ENCODE measurements at regions not wholly inside any gene's neighbourhood (a gene's known extent, or its start where the extent isn't known, plus 50 kb on each side); places are given as distances from the start of the nearest gene placed in this dataset.
A peak's percentile ranks its signal among the peaks of the same experiment; 100 is the strongest.
"Not testable (repeated sequence)": the region's sequence is repeated elsewhere in the genome, so short reads cannot be mapped to it uniquely, and the experiment has no call there.

- DNase-seq (ENCODE audit: low spot score) = no peak
Observed at GRCh38 chr12:11978726-11979384, 91.9 kb upstream of the BCL2L14 start.

- DNase-seq (ENCODE audit: low spot score) = no peak
Observed at GRCh38 chr12:11980115-11980514, 90.6 kb upstream of the BCL2L14 start.

- no peak for DNase-seq (ENCODE audit: low spot score)
Observed at GRCh38 chr12:11981121-11981733, 89.5 kb upstream of the BCL2L14 start.

DNA sequence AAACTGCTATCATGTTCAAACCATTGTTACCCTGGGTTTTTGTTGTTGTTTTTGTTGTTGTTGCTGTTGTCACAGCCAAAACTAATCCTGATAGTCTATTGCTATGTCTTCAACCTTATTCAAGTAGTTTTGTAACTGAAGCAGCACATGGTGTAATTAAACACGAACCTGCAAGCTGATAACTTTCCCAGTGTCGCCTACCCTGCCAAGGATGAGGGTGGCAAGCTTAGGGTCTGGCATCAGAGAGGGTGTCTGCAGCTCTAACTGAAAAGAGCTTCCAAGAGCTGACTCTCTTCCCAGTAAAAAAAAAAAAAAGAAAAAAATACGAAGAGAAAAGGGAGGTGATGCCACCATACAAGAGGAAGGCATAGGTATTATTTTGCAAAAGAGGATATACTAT, 86.3 kb upstream of the BCL2L14 start:
- DNase-seq (ENCODE audit: low spot score) = no peak

GRCh38 chr12:11986165-11986564, 84.6 kb upstream of the BCL2L14 start:
- no peak for DNase-seq (ENCODE audit: low spot score)

GRCh38 chr12:11987901-11988300, 82.8 kb upstream of the BCL2L14 start:
- DNase-seq (ENCODE audit: low spot score) = no peak

DNA sequence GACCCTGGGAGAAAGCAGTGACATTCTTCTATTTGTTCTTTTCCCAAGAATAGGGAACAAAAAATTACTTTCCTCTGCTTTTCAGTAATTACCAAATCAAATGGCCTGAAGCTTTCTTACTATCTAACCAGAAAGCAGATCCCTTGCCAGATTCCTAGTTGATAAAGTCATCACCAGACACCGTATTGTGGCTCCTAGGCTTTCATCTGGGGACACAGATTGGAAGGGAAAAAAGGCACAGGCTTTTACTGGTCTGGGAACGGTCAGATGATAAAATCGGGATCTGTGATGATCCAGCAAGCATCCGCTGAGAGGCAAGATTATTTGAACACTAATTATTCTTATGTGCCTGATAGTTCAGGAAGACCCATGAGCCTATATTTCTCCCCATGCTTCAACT, 79.1 kb upstream of the BCL2L14 start:
- no peak for DNase-seq (ENCODE audit: low spot score)

- DNase-seq (ENCODE audit: low spot score) = no peak
Observed at GRCh38 chr12:11992515-11992914, 78.2 kb upstream of the BCL2L14 start.

DNA sequence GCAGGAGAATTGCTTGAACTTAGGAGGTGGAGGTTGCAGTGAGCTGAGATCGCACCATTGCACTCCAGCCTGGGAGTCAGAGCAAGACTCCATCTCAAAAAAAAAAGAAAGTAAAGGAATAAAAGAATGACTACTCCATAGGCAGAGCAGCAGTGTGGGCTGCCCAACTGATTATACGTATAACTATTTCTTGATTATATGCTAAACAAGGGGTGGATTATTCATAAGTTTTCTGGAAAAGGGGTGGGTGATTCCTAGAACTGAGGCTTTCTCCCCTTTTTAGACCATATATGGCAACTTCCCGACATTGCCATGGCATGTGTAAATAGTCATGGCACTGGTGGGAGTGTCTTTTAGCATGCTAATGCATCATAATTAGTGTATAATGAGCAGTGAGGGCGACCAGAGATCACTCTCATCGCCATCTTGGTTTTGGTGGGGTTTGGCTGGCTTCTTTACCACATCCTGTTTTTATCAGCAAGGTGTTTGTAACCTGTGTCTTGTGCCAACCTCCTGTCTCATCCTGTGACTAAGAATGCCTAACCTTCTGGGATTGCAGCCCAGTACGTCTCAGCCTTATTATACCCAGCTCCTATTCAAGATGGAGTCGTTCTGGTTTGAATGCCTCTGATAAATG, 72.3 kb upstream of the BCL2L14 start:
- not testable (repeated sequence) for DNase-seq (ENCODE audit: low spot score)

- DNase-seq (ENCODE audit: low spot score) = no peak
Observed at GRCh38 chr12:11998944-11999315, 71.8 kb upstream of the BCL2L14 start.

DNA sequence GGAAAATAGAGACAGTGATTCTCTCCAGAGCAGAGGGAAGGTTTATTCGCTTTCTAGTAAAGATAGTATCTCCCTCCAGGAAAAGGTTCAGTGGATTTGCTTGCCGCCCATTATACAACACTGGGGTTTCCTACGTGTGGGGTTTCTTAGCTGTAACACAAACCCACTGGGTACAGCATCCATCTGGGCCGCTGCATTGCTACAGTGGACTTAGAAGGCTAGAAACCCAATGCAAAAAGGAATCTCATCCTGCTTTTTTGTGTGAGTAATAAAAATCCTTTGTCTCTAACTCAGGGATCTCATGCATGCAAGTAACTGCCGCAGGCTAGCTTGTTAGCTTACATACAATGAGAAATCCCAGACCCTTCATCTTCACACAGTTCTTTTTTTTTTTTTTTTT, 67.1 kb upstream of the BCL2L14 start:
- DNase-seq (ENCODE audit: low spot score) = no peak

DNA sequence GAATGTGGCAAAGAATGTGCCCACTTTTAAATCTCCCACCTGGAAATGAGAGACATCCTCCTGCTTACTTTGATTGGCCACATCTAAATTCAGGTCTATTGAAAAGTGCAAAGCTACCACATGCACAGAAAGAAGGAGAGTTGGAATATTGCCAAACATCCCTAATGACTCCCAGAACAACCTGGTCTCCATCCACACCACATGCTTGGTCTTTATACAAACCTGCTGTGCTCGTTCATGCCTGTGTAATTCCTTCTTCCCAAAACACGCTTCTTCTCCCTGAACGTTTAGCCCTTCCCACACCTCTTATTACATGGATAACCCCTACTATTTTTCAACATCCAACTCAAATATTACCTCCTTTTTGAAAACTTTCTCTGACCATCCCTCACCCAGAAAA, 66.2 kb upstream of the BCL2L14 start:
- no peak for DNase-seq (ENCODE audit: low spot score)

- no peak for DNase-seq (ENCODE audit: low spot score)
Observed at GRCh38 chr12:12007001-12007712, 63.6 kb upstream of the BCL2L14 start.

- DNase-seq (ENCODE audit: low spot score) = no peak
Observed at GRCh38 chr12:12007713-12008231, 63.0 kb upstream of the BCL2L14 start.

GRCh38 chr12:12008232-12008850, 62.4 kb upstream of the BCL2L14 start:
- DNase-seq (ENCODE audit: low spot score) = no peak

- peak; percentile 86 for DNase-seq (ENCODE audit: low spot score)
Observed at GRCh38 chr12:12008931-12009611, 61.7 kb upstream of the BCL2L14 start.

DNA sequence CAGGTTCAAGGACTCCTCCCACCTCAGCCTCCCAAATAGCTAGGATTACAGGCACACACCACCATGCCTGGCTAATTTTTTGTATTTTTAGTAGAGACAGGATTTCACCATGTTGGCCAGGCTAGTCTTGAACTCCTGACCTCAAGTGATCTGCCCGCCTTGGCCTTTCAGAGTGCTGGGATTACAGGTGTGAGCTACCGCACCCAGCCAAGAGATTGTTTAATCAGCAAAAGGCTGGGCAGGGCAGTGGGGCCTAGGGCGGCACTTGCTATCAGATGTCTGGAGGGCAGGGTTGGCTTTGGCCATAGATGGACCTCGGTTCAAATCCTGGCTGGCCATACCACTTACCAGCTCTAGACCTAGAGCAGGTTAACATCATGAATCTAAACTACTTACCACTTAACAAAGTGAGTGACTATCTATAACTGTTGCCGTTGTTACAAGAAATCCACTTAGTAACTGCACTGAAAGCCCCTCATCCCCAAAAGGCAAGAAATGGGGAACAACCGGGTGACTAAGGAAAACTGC, 60.9 kb upstream of the BCL2L14 start:
- DNase-seq (ENCODE audit: low spot score) = not testable (repeated sequence)

- peak; percentile 84 for DNase-seq (ENCODE audit: low spot score)
Observed at GRCh38 chr12:12010277-12011039, 60.3 kb upstream of the BCL2L14 start.

GRCh38 chr12:12011880-12012260, 58.9 kb upstream of the BCL2L14 start:
- DNase-seq (ENCODE audit: low spot score) = no peak

DNA sequence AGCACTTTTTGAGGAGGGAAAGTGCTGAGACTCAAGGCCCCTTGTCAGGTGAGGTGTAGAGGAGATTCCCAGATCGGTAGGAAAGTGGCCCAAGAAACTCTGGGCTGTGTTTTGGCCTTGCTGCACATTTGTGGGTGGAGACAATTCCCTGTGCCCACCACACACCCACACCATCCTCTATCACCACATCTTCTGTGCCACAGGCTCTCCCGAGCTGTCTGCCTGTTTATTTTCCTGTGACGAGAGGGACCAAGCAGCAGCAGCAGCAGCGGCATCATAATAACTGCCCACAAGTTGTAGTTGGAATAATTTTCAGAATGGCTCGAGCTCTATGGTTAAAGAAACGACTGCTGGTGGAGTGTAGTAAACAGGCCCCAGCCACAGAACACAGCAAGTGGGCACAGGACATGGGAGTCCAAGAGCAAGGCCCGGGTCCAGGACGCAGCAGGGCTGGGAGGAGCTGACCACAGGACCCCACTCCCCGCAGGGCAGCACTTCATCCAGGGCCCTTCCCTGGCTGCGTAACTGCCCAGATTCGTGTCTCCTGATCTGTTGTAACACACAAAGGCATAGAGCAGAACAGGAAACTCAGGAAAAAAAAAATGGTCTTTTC, 55.6 kb upstream of the BCL2L14 start:
- DNase-seq (ENCODE audit: low spot score) = no peak

All from SW480 (cell line).